ENCODE measurements at regions not wholly inside any gene's neighbourhood (a gene's known extent, or its start where the extent isn't known, plus 50 kb on each side); places are given as distances from the start of the nearest gene placed in this dataset.

GRCh38 chr12:88267630-88268029 is 125.5 kb downstream of the TMTC3 start:
- TF ChIP-seq CTCF (IDR thresholded peaks at IDR 0.05) = no peak
- no peak for TF ChIP-seq POLR2A (IDR thresholded peaks at IDR 0.05)

Measured in adrenal gland (tissue), 5 donors.